ENCODE measurements at regions not wholly inside any gene's neighbourhood (a gene's known extent, or its start where the extent isn't known, plus 50 kb on each side); places are given as distances from the start of the nearest gene placed in this dataset.

DNA sequence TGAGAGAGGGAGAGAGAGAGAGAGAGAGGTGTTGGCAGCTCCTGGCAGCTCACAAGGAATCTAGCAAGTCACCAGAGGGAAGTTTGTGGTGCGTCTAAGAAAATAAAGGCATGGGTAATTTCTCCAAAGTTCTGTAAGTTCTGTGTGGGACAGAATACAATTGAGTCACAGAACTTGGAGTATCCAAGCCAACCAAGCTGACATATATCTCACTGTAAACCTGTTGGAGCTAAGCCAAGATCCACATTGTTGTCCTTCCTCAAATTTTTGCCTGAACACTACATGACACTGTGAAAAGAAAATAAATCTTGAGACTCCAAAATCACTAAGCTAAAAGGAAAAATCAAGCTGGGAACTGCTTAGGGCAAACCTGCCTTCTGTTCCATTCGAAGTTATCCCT is 436.7 kb downstream of the MEI4 start:
- H3K9ac ChIP-seq = no peak overlapping the region
- no peaks in the 10 kb centered on the region for H4K20me1 ChIP-seq (ENCODE audit: insufficient read depth)
- no peaks in the 10 kb centered on the region for H3F3A ChIP-seq (ENCODE audit: insufficient read depth)
- H3K27me3 ChIP-seq (replicated peaks; ENCODE audit: insufficient read depth) = no peaks in the 10 kb centered on the region
- no peak for TF ChIP-seq EZH2phosphoT487 (IDR thresholded peaks at IDR 0.05; ENCODE audit: insufficient read depth, low read depth)
- TF ChIP-seq EZH2 (IDR thresholded peaks at IDR 0.05; ENCODE audit: insufficient read depth, poor library complexity, severe bottlenecking) = no peak
- H3K36me3 ChIP-seq (ENCODE audit: low read depth) = no peaks in the 10 kb centered on the region
- no peak overlapping the region for H3K4me2 ChIP-seq (ENCODE audit: unreplicated experiment)
- in situ Hi-C loops (cut with MboI) = no loop called here
- WGBS, 2 experiments (ENCODE audit: low coverage in 1 of 2, low lambda C conversion rate in 2 of 2, missing lambda C conversion rate in 2 of 2) = 15 to 25% methylated on average over 2 of the region's 2 CpGs
- no peak overlapping the region for H2AFZ ChIP-seq
- H3K4me1 ChIP-seq (ENCODE audit: insufficient read depth) = no peaks in the 10 kb centered on the region
- H3K79me2 ChIP-seq (ENCODE audit: insufficient read depth) = no peaks in the 10 kb centered on the region
- DNase-seq = no peak
- H3K9me3 ChIP-seq (ENCODE audit: low read depth) = no peaks in the 10 kb centered on the region
- H3K9me2 ChIP-seq (ENCODE audit: insufficient read depth) = no peaks in the 10 kb centered on the region
- no peak overlapping the region for H3K4me3 ChIP-seq
- no peak overlapping the region for H3K27ac ChIP-seq

DNA sequence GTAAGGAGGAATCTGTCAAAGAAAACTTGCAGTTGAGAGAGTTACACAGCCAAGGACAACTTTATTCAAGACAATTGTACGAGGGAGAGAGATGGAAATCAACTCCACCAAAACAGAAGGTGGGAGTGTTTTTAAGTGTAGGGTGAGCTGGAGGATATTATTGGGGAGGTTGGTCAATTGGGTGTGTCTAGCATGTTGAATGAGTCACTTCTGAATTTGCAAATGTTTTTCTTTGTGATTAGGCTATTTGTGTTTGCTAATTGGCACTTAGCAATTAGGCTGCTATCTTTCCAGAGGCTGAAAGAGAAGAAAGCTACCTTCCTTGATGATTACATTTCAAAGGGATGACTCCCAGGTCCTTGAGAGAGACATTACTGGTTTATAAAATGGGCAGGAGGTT is 441.1 kb downstream of the MEI4 start:
- no peak overlapping the region for H3K4me3 ChIP-seq
- TF ChIP-seq EZH2phosphoT487 (IDR thresholded peaks at IDR 0.05; ENCODE audit: insufficient read depth, low read depth) (no peak), EZH2 (IDR thresholded peaks at IDR 0.05; ENCODE audit: insufficient read depth, poor library complexity, severe bottlenecking) (no peak)
- H2AFZ ChIP-seq = no peak overlapping the region
- no peaks in the 10 kb centered on the region for H3K79me2 ChIP-seq (ENCODE audit: insufficient read depth)
- no peak overlapping the region for H3K4me2 ChIP-seq (ENCODE audit: unreplicated experiment)
- no peak overlapping the region for H3K27ac ChIP-seq
- no peaks in the 10 kb centered on the region for H3K4me1 ChIP-seq (ENCODE audit: insufficient read depth)
- no peaks in the 10 kb centered on the region for H3K27me3 ChIP-seq (replicated peaks; ENCODE audit: insufficient read depth)
- no peaks in the 10 kb centered on the region for H3K36me3 ChIP-seq (ENCODE audit: low read depth)
- no peaks in the 10 kb centered on the region for H3F3A ChIP-seq (ENCODE audit: insufficient read depth)
- 0 to 5% methylated on average over 1 of the region's 1 CpG for WGBS, 2 experiments (ENCODE audit: low coverage in 1 of 2, low lambda C conversion rate in 2 of 2, missing lambda C conversion rate in 2 of 2)
- no peak overlapping the region for H3K9ac ChIP-seq
- H4K20me1 ChIP-seq (ENCODE audit: insufficient read depth) = no peaks in the 10 kb centered on the region
- in situ Hi-C loops (cut with MboI) = no loop called here
- no peaks in the 10 kb centered on the region for H3K9me2 ChIP-seq (ENCODE audit: insufficient read depth)
- DNase-seq = no peak
- H3K9me3 ChIP-seq (ENCODE audit: low read depth) = no peaks in the 10 kb centered on the region

DNA sequence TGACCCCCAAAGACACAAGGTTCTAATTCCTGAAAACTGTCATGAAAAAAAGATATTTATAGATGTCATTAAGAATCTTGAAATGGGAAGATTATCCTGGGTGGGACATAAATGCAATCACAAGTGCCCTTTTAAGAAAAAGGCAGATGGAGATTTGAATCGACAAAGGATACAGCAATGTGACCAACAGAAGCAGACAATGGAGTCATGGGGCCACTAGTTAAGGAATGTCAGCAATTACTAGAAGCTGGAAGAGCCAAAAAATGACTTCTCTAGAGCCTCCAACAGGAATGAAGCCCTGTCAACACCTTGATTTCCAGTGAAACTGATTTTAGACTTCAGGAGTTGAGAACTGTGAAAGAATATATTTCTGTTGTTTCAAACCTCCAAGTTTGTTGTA is 448.5 kb downstream of the MEI4 start:
- Histone ChIP-seq H3K27ac (no peak overlapping the region), H3K9me2 (ENCODE audit: insufficient read depth) (no peaks in the 10 kb centered on the region), H3K9ac (no peak overlapping the region), H3K4me3 (no peak overlapping the region), H3K27me3 (replicated peaks; ENCODE audit: insufficient read depth) (no peaks in the 10 kb centered on the region), H3K9me3 (ENCODE audit: low read depth) (no peaks in the 10 kb centered on the region), H3K36me3 (ENCODE audit: low read depth) (no peaks in the 10 kb centered on the region), H2AFZ (no peak overlapping the region), H3K4me2 (ENCODE audit: unreplicated experiment) (no peak overlapping the region), H3K79me2 (ENCODE audit: insufficient read depth) (no peaks in the 10 kb centered on the region), H3F3A (ENCODE audit: insufficient read depth) (no peaks in the 10 kb centered on the region), H4K20me1 (ENCODE audit: insufficient read depth) (no peaks in the 10 kb centered on the region), H3K4me1 (ENCODE audit: insufficient read depth) (no peaks in the 10 kb centered on the region)
- WGBS, 2 experiments (ENCODE audit: low coverage in 1 of 2, low lambda C conversion rate in 2 of 2, missing lambda C conversion rate in 2 of 2) = 31 to 33% methylated on average over 1 of the region's 1 CpG
- in situ Hi-C loops (cut with MboI) = no loop called here
- DNase-seq = no peak
- TF ChIP-seq EZH2phosphoT487 (IDR thresholded peaks at IDR 0.05; ENCODE audit: insufficient read depth, low read depth) = no peak
- no peak for TF ChIP-seq EZH2 (IDR thresholded peaks at IDR 0.05; ENCODE audit: insufficient read depth, poor library complexity, severe bottlenecking)

DNA sequence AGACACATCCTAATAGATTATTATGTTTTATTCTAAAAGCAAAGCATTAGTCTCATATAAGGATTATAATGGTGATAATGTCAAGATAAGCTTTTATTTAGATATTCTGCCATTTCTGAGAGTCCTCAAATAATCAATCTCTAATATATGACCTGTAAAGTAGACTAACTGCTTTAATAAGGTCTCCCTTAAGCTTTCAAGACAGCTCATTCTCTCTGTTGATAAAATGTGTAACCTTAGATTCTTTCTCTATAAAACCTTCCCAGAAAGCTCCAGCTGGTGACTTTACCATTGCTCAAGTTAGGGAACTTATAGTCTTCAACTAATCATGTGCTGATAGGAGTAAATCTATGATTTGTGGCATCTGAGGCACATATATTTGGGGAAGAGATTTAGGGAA is 457.8 kb downstream of the MEI4 start:
- no peak for DNase-seq
- Histone ChIP-seq H3K9me3 (ENCODE audit: low read depth) (no peaks in the 10 kb centered on the region), H3K4me3 (no peak overlapping the region), H3K27me3 (replicated peaks; ENCODE audit: insufficient read depth) (no peaks in the 10 kb centered on the region), H3K4me2 (ENCODE audit: unreplicated experiment) (no peak overlapping the region), H4K20me1 (ENCODE audit: insufficient read depth) (no peaks in the 10 kb centered on the region), H3K36me3 (ENCODE audit: low read depth) (no peaks in the 10 kb centered on the region), H3K9me2 (ENCODE audit: insufficient read depth) (no peaks in the 10 kb centered on the region), H3K9ac (no peak overlapping the region), H3K27ac (no peak overlapping the region), H3K79me2 (ENCODE audit: insufficient read depth) (no peaks in the 10 kb centered on the region), H3F3A (ENCODE audit: insufficient read depth) (no peaks in the 10 kb centered on the region), H2AFZ (no peak overlapping the region), H3K4me1 (ENCODE audit: insufficient read depth) (no peaks in the 10 kb centered on the region)
- in situ Hi-C loops (cut with MboI) = no loop called here
- no peak for TF ChIP-seq EZH2 (IDR thresholded peaks at IDR 0.05; ENCODE audit: insufficient read depth, poor library complexity, severe bottlenecking)

DNA sequence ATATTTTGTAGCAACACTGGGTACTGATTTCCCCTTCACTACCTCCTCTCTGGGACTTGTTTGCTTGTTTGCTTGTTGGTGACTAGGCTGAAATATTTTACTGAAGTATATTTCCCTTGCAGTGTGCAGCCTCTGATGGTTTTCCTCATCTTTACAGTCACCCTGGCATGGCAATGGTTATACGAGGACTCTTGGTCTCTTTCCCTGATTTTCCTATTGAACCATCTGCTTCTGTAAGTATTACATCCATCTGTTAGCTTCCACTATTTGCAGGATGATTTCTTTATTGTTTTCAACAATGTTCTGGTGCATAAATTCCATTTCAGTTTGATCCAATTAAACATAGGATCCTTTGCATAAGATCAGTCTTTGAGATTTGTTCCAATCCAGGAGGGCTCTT is 465.1 kb downstream of the MEI4 start:
- Histone ChIP-seq H3K4me3 (no peak overlapping the region), H3F3A (ENCODE audit: insufficient read depth) (no peaks in the 10 kb centered on the region), H3K9me3 (ENCODE audit: low read depth) (no peaks in the 10 kb centered on the region), H3K27ac (no peak overlapping the region), H2AFZ (no peak overlapping the region), H3K9me2 (ENCODE audit: insufficient read depth) (no peaks in the 10 kb centered on the region), H3K4me1 (ENCODE audit: insufficient read depth) (no peaks in the 10 kb centered on the region), H3K4me2 (ENCODE audit: unreplicated experiment) (no peak overlapping the region), H3K9ac (no peak overlapping the region), H4K20me1 (ENCODE audit: insufficient read depth) (no peaks in the 10 kb centered on the region), H3K27me3 (replicated peaks; ENCODE audit: insufficient read depth) (no peaks in the 10 kb centered on the region), H3K79me2 (ENCODE audit: insufficient read depth) (no peaks in the 10 kb centered on the region), H3K36me3 (ENCODE audit: low read depth) (no peaks in the 10 kb centered on the region)
- DNase-seq = no peak
- in situ Hi-C loops (cut with MboI) = no loop called here
- 5 to 6% methylated on average over 1 of the region's 1 CpG for WGBS, 2 experiments (ENCODE audit: low coverage in 1 of 2, low lambda C conversion rate in 2 of 2, missing lambda C conversion rate in 2 of 2)
- TF ChIP-seq EZH2 (IDR thresholded peaks at IDR 0.05; ENCODE audit: insufficient read depth, poor library complexity, severe bottlenecking) = no peak
- no peak for TF ChIP-seq EZH2phosphoT487 (IDR thresholded peaks at IDR 0.05; ENCODE audit: insufficient read depth, low read depth)
